Kidney (tissue), 13 donors: ENCODE measurements at regions not wholly inside any gene's neighbourhood (a gene's known extent, or its start where the extent isn't known, plus 50 kb on each side); places are given as distances from the start of the nearest gene placed in this dataset.

Source experiments
- DNase-seq, 5 donors: peaks; one replicate each; pipeline ENCODE4 v3.0.0-alpha.2; 2013 to 2020
- FAIRE-seq: peaks from 2 replicates; lab custom pipeline; 2012; peaks lifted over from hg19 to GRCh38; lab: Jason Lieb, UNC
- H3K27ac ChIP-seq, 2 donors: one replicate each; pipeline ENCODE4 v1.7.0; 2013; ENCODE audit warnings: low read depth in 2 of 2, low read length in 2 of 2, inconsistent platforms in 1 of 2
- H3K27me3 ChIP-seq: one replicate; pipeline ENCODE4 v1.7.1; 2013; ENCODE audit warnings: low read length, inconsistent platforms; ENCODE audit not compliant: control insufficient read depth, insufficient read depth
- H3K36me3 ChIP-seq, 3 donors: one replicate each; pipeline versions ENCODE4 v1.7.0 to v1.7.1; 2013; ENCODE audit warnings: low read length in 3 of 3, control low read depth in 1 of 3, inconsistent platforms in 1 of 3; ENCODE audit not compliant: insufficient read depth in 3 of 3, control insufficient read depth in 2 of 3
- H3K4me1 ChIP-seq, 3 donors: one replicate each; pipeline versions ENCODE4 v1.7.0 to v1.7.1; 2013; ENCODE audit warnings: low read length in 3 of 3, inconsistent platforms in 1 of 3, low read depth in 1 of 3; ENCODE audit not compliant: control insufficient read depth in 2 of 3, insufficient read depth in 2 of 3
- H3K4me3 ChIP-seq, 3 donors: one replicate each; pipeline versions ENCODE4 v1.7.0 to v1.8.1; 2013; ENCODE audit warnings: low read length in 3 of 3, control low read depth in 1 of 3, inconsistent platforms in 1 of 3
- H3K9ac ChIP-seq, 3 donors: one replicate each; pipeline versions ENCODE4 v1.7.0 to v1.7.1; 2013; ENCODE audit warnings: low read length in 3 of 3, control low read depth in 1 of 3, inconsistent platforms in 1 of 3
- H3K9me3 ChIP-seq, 3 donors: one replicate each; pipeline versions ENCODE4 v1.7.0 to v1.7.1; 2013; ENCODE audit warnings: low read length in 3 of 3, control low read depth in 1 of 3, inconsistent platforms in 1 of 3; ENCODE audit not compliant: control insufficient read depth in 2 of 3, insufficient read depth in 1 of 3
- CTCF ChIP-seq: IDR thresholded peaks from 3 replicates; pipeline ENCODE4 v1.5.1; 2012; ENCODE audit warnings: mild to moderate bottlenecking, moderate library complexity, borderline replicate concordance; ENCODE audit not compliant: insufficient read depth; ENCODE audit errors: extremely low read depth
- intact Hi-C: fragments of 100-400 bp; cut with DNase I; formaldehyde crosslinking; loops from one replicate; pipeline ENCODE4 v1.11.1; 2022
- donor health status: control.
- donor health status: control.
- donor health status: control.
- donor health status: control.
- donor health status: control.
- donor health status: DM: yes; HTN: yes; CAD: no.
- donor health status: Normal renal cell carcinoma (clear cell type).

DNA sequence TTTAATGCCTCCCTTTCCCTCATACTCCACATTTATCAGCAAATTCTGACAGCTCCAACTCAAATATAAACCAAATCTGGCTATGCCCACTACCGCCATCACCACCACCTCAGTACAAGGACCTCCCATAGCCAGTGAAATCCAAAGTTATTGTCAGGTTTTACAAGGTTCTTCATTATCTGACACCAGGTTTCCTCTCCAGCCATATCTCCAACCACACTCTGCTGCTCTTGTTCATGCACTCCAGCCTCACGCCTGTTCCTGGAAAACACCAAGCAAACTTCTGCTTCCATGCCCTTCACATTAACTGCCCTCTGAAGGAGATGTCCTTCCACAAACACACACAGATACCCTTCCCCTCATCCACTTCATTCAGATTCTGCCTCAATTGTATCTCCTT, 102.2 kb upstream of the MIR17HG start:
- H3K27ac ChIP-seq = no peak overlapping the region
- H3K9me3 ChIP-seq = no peaks in the 10 kb centered on the region
- H3K4me3 ChIP-seq = no peak overlapping the region
- DNase-seq = no peak
- no peaks in the 10 kb centered on the region for H3K4me1 ChIP-seq
- no peaks in the 10 kb centered on the region for H3K27me3 ChIP-seq
- no peak for FAIRE-seq
- H3K36me3 ChIP-seq = no peaks in the 10 kb centered on the region
- no peak overlapping the region for H3K9ac ChIP-seq
- intact Hi-C loops = no loop called here
- no peak for TF ChIP-seq CTCF

DNA sequence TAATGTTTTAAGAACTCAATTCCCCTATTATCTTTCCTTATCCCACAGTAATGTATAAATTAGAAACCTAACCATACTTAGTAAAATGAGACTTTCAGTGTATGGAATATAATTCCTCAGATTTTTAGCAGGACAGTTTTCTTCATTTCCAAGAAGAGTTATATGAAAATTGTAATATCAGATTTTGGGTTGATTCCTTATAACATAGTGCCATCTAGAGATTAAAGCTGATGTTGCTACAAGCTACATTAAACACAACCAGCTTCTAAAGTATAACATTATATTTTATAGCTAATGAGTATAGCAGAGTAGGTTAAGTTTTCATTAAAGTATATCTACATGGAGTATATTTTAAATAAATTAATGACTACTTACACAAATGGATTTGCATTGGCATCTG, 99.7 kb upstream of the MIR17HG start:
- no peak overlapping the region for H3K4me3 ChIP-seq
- H3K27me3 ChIP-seq = no peaks in the 10 kb centered on the region
- peak; percentile 83 for FAIRE-seq
- no peaks in the 10 kb centered on the region for H3K4me1 ChIP-seq
- no peaks in the 10 kb centered on the region for H3K9me3 ChIP-seq
- DNase-seq = peak in 2 of 5 donors; percentile 25 to 26
- H3K36me3 ChIP-seq = no peaks in the 10 kb centered on the region
- no peak overlapping the region for H3K9ac ChIP-seq
- TF ChIP-seq CTCF = peak; percentile 13
- H3K27ac ChIP-seq = no peak overlapping the region
- intact Hi-C loops = no loop called here

DNA sequence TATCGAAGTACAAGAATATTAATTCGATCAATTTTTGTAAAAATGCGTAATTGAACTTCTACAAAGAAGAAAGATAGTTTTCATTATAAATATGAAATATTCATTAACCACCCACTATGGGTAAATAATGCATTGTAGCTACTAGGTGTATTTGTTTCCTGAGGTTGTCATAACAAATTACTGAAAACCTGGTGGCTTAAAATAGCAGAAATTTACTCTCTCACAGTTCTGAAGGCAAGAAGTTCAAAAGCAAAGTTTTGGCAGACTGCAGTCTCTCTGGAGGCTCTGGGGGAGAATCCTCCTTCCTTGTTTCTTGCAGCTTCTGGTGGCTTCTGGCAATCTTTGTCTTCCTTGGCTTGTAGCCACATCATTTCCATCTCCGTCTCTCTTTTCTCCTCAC, 99.2 kb upstream of the MIR17HG start:
- FAIRE-seq (no peak), DNase-seq (no peak)
- no peak for TF ChIP-seq CTCF
- Histone ChIP-seq H3K9ac (no peak overlapping the region), H3K27me3 (no peaks in the 10 kb centered on the region), H3K36me3 (no peaks in the 10 kb centered on the region), H3K4me1 (no peaks in the 10 kb centered on the region), H3K9me3 (no peaks in the 10 kb centered on the region), H3K27ac (no peak overlapping the region), H3K4me3 (no peak overlapping the region)
- intact Hi-C loops = no loop called here

GRCh38 chr13:91249370-91249769, 98.1 kb upstream of the MIR17HG start:
- Histone ChIP-seq H3K4me3 (no peak overlapping the region), H3K27ac (no peak overlapping the region), H3K4me1 (no peaks in the 10 kb centered on the region), H3K27me3 (no peaks in the 10 kb centered on the region), H3K36me3 (no peaks in the 10 kb centered on the region), H3K9me3 (no peaks in the 10 kb centered on the region), H3K9ac (no peak overlapping the region)
- intact Hi-C loops = no loop called here
- TF ChIP-seq CTCF = no peak
- no peak for FAIRE-seq
- DNase-seq = no peak
